ENCODE measurements at regions not wholly inside any gene's neighbourhood (a gene's known extent, or its start where the extent isn't known, plus 50 kb on each side); places are given as distances from the start of the nearest gene placed in this dataset.

DNA sequence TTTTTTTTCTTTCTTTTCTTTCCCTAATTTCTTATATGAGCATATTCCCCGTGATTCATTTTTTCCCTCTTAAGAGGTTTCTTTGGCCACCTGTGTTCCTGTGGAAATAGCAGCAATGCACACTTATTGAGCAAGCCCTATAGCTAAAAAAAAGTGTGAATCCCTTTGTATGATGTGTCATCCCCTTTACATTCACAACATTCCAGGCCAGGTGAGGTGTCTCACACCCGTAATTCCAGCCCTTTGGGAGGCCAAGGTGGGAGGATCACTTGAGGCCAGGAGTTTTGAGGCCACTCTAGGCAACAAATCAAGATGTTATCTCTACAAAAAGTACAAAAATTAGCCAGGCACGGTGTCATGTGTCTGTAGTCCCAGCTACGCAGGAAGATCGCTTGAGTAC is 700.4 kb upstream of the TBX3 start:
- H2AFZ ChIP-seq (ENCODE audit: low read depth, low read length), result no peak overlapping the region
- no peak overlapping the region for H3K4me2 ChIP-seq (ENCODE audit: low read length)
- TF ChIP-seq EP300 (conservative IDR thresholded peaks at IDR 0.05; ENCODE audit: poor library complexity, severe bottlenecking) (no peak), TAF1 (IDR thresholded peaks at IDR 0.05; ENCODE audit: low read depth) (no peak)
- no peaks in the 10 kb centered on the region for H3K9me2 ChIP-seq (ENCODE audit: insufficient read depth, low read length)
- no peaks in the 10 kb centered on the region for H3K27me3 ChIP-seq (ENCODE audit: insufficient read depth, low read depth, low read length)
- H3K79me2 ChIP-seq (replicated peaks; ENCODE audit: insufficient read depth, low read length), result no peaks in the 10 kb centered on the region
- no peak overlapping the region for H3K4me3 ChIP-seq (ENCODE audit: low read length)
- H4K20me1 ChIP-seq (ENCODE audit: insufficient read depth), result no peaks in the 10 kb centered on the region
- H3K36me3 ChIP-seq (ENCODE audit: insufficient read depth, low read length), result no peaks in the 10 kb centered on the region
- no peak overlapping the region for H3K9ac ChIP-seq (ENCODE audit: low read length)
- no peaks in the 10 kb centered on the region for H3K9me3 ChIP-seq (ENCODE audit: low read length)
- no peak overlapping the region for H3K27ac ChIP-seq (ENCODE audit: low read length)
- H3F3A ChIP-seq (ENCODE audit: insufficient read depth, low read length, poor library complexity, severe bottlenecking), result no peaks in the 10 kb centered on the region

DNA sequence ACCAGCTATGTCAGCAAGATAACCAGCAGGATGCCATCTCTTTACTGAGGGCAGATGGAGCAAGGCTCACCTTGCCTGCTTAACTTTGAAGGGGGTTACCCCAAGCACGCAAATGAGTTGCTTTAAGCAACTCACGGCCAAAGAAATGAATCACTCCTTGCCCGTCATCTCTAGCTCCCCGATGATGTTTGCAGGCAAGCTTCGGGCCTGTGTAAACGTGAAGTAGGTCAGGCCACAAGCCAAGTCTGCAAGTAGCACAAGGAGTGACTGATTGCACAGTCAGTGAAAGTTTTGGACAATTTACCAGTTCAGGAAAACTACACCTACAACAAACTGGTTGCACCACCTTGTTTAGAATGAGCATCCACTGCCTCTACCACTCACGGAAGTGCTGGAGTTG is 699.7 kb upstream of the TBX3 start:
- Histone ChIP-seq H3K9me2 (ENCODE audit: insufficient read depth, low read length) (no peaks in the 10 kb centered on the region), H4K20me1 (ENCODE audit: insufficient read depth) (no peaks in the 10 kb centered on the region)

DNA sequence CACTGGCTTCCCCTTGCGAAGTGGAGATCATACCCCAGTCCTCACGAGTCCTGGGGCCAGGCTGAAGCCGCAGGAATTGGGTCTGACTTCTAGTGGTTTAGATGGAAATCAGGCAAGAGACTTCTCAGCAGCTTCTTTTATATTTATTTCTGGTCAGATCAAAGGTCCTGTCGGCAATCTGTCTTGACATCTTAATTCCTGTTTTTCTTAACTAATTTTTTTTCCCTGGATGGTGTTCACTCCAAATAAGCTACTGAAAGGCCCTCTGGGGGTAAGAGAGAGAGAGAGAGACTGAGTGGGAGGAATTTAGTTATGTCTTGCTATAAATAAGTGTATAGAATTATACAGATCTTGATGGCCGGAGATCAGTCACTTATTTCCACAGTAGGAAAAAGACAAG is 698.7 kb upstream of the TBX3 start:
- H3K9ac ChIP-seq (ENCODE audit: low read length), result no peak overlapping the region
- H3K36me3 ChIP-seq (ENCODE audit: insufficient read depth, low read length), result no peaks in the 10 kb centered on the region
- no peak overlapping the region for H3K4me3 ChIP-seq (ENCODE audit: low read length)
- H3K9me3 ChIP-seq (ENCODE audit: low read length), result no peaks in the 10 kb centered on the region
- H2AFZ ChIP-seq (ENCODE audit: low read depth, low read length), result no peak overlapping the region
- no peak overlapping the region for H3K27ac ChIP-seq (ENCODE audit: low read length)
- H4K20me1 ChIP-seq (ENCODE audit: insufficient read depth), result no peaks in the 10 kb centered on the region
- H3F3A ChIP-seq (ENCODE audit: insufficient read depth, low read length, poor library complexity, severe bottlenecking), result no peaks in the 10 kb centered on the region
- no peak overlapping the region for H3K4me2 ChIP-seq (ENCODE audit: low read length)
- TF ChIP-seq, protein P1, sequence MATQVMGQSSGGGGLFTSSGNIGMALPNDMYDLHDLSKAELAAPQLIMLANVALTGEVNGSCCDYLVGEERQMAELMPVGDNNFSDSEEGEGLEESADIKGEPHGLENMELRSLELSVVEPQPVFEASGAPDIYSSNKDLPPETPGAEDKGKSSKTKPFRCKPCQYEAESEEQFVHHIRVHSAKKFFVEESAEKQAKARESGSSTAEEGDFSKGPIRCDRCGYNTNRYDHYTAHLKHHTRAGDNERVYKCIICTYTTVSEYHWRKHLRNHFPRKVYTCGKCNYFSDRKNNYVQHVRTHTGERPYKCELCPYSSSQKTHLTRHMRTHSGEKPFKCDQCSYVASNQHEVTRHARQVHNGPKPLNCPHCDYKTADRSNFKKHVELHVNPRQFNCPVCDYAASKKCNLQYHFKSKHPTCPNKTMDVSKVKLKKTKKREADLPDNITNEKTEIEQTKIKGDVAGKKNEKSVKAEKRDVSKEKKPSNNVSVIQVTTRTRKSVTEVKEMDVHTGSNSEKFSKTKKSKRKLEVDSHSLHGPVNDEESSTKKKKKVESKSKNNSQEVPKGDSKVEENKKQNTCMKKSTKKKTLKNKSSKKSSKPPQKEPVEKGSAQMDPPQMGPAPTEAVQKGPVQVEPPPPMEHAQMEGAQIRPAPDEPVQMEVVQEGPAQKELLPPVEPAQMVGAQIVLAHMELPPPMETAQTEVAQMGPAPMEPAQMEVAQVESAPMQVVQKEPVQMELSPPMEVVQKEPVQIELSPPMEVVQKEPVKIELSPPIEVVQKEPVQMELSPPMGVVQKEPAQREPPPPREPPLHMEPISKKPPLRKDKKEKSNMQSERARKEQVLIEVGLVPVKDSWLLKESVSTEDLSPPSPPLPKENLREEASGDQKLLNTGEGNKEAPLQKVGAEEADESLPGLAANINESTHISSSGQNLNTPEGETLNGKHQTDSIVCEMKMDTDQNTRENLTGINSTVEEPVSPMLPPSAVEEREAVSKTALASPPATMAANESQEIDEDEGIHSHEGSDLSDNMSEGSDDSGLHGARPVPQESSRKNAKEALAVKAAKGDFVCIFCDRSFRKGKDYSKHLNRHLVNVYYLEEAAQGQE (IDR thresholded peaks at IDR 0.05; ENCODE audit: borderline replicate concordance), result no peak
- TF ChIP-seq, protein P2, sequence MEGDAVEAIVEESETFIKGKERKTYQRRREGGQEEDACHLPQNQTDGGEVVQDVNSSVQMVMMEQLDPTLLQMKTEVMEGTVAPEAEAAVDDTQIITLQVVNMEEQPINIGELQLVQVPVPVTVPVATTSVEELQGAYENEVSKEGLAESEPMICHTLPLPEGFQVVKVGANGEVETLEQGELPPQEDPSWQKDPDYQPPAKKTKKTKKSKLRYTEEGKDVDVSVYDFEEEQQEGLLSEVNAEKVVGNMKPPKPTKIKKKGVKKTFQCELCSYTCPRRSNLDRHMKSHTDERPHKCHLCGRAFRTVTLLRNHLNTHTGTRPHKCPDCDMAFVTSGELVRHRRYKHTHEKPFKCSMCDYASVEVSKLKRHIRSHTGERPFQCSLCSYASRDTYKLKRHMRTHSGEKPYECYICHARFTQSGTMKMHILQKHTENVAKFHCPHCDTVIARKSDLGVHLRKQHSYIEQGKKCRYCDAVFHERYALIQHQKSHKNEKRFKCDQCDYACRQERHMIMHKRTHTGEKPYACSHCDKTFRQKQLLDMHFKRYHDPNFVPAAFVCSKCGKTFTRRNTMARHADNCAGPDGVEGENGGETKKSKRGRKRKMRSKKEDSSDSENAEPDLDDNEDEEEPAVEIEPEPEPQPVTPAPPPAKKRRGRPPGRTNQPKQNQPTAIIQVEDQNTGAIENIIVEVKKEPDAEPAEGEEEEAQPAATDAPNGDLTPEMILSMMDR (IDR thresholded peaks at IDR 0.05; ENCODE audit: poor library complexity, severe bottlenecking), result no peak
- TF ChIP-seq RAD21 (conservative IDR thresholded peaks at IDR 0.05) (no peak), EZH2 (IDR thresholded peaks at IDR 0.05; ENCODE audit: borderline replicate concordance, insufficient read depth, low read length, poor library complexity, severe bottlenecking) (no peak), TAF1 (IDR thresholded peaks at IDR 0.05; ENCODE audit: low read depth) (no peak), EP300 (conservative IDR thresholded peaks at IDR 0.05; ENCODE audit: poor library complexity, severe bottlenecking) (no peak), POLR2AphosphoS5 (IDR thresholded peaks at IDR 0.05) (no peak), SMC3 (conservative IDR thresholded peaks at IDR 0.05; ENCODE audit: poor library complexity) (no peak), MXI1 (conservative IDR thresholded peaks at IDR 0.05; ENCODE audit: poor library complexity, severe bottlenecking) (no peak)
- H3K79me2 ChIP-seq (replicated peaks; ENCODE audit: insufficient read depth, low read length), result no peaks in the 10 kb centered on the region
- H3K27me3 ChIP-seq (ENCODE audit: insufficient read depth, low read depth, low read length), result no peaks in the 10 kb centered on the region
- H3K9me2 ChIP-seq (ENCODE audit: insufficient read depth, low read length), result no peaks in the 10 kb centered on the region

More for the DNA sequence above, 699.7 kb upstream of the TBX3 start:
- Histone ChIP-seq H3K9me3 (ENCODE audit: low read length) (no peaks in the 10 kb centered on the region), H3K79me2 (replicated peaks; ENCODE audit: insufficient read depth, low read length) (no peaks in the 10 kb centered on the region), H3K27me3 (ENCODE audit: insufficient read depth, low read depth, low read length) (no peaks in the 10 kb centered on the region), H2AFZ (ENCODE audit: low read depth, low read length) (no peak overlapping the region), H3K4me2 (ENCODE audit: low read length) (no peak overlapping the region), H3K36me3 (ENCODE audit: insufficient read depth, low read length) (no peaks in the 10 kb centered on the region), H3K27ac (ENCODE audit: low read length) (no peak overlapping the region), H3K4me3 (ENCODE audit: low read length) (no peak overlapping the region), H3K9ac (ENCODE audit: low read length) (no peak overlapping the region), H3F3A (ENCODE audit: insufficient read depth, low read length, poor library complexity, severe bottlenecking) (no peaks in the 10 kb centered on the region)
- TF ChIP-seq, protein P2 (IDR thresholded peaks at IDR 0.05; ENCODE audit: poor library complexity, severe bottlenecking), result no peak
